ENCODE measurements at regions not wholly inside any gene's neighbourhood (a gene's known extent, or its start where the extent isn't known, plus 50 kb on each side); places are given as distances from the start of the nearest gene placed in this dataset.
"Not testable (repeated sequence)": the region's sequence is repeated elsewhere in the genome, so short reads cannot be mapped to it uniquely, and the experiment has no call there.

- DNase-seq, result no peak
Measured at GRCh38 chr10:3331187-3331586, 158.6 kb upstream of the PITRM1 start.

DNA sequence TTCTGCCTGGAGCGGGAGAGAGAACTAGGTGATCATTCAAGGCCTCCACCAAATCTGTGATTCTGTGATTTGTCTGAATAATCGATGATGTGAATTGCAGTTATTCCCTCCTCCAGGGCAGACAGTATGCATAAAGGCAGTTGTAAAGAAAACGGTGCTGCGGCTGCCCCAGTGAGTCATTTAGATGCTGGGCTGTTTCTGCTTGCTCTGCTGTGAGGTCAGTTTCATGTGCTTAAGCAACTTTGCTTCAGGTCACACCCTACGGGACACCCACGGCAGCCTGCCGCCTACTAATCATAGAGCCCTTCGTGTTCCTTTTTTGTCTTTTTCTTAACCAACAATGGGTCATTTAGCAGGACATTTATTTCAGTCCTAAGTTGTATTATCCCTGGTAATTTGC lies 158.1 kb upstream of the PITRM1 start:
- DNase-seq, result no peak

DNA sequence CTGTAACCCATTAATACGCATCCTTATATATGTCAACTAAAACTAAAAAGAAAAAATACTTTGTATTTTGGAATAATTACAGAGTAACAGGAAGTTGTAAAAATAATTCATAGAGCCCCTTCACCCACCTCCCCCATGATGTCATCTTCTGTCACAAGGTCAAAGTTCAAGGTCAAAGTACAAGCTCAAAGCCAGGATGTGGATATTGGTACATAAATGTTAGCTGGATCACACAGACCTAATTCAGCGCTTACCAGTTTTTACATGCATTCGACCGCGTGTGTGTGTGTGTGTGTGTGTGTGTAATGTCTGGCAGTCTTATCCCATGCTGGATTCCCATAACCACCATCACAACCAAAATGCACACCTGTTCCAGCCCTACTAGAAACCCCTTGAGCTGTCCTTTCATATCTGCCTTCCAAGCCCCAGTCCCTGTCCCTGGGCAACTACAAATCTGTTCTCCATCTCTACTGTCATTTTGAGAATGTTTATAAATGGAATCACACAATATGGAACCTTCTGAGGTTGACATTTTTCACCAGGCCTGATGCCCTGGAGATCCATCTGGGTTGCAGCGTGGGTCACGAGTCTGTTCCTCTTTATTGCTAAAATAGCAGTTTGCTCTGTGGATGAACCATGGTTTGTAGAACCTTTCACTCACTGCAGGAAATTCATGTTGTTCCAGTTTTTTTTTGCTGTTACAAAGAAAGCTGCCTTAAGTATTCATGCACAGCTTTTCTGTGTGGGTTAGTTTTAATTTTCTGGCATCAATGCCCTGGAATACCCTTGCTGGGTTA lies 153.6 kb upstream of the PITRM1 start:
- DNase-seq, result no peak

GRCh38 chr10:3324612-3325038 lies 152.0 kb upstream of the PITRM1 start:
- DNase-seq, result no peak

- no peak for DNase-seq
Measured at GRCh38 chr10:3323865-3324498, 151.4 kb upstream of the PITRM1 start.

GRCh38 chr10:3321123-3321522 lies 148.5 kb upstream of the PITRM1 start:
- no peak for DNase-seq

DNA sequence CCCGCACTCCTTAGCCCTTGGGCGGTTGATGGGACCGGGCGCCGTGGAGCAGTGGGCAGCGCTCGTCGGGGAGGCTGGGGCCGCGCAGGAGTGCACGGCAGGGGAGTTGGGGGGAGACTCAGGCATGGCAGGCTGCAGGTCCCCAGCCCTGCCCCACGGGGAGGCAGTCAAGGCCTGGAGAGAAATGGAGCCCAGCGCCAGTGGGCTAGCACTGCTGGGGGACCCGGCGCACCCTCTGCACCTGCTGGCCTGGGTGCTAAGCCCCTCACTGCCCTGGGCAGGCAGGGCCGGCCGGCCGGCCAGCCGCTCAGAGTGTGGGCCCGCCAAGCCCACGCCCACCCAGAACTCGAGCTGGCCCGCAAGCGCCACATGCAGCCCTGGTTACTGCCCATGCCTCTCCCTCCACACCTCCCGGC lies 147.2 kb upstream of the PITRM1 start:
- DNase-seq, result no peak

DNA sequence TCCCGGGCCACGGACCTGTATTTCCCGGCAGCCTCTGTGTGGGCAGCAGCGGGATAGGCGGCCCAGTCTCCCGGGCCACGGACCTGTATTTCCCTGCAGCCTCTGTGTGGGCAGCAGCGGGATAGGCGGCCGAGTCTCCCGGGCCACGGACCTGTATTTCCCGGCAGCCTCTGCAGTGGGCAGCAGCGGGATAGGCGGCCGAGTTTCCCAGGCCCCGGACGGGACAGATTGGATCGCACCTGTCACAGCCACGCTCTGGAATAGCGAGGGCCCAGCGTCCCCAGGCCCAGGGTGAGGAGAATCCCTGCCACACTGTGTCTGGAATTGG lies 145.9 kb upstream of the PITRM1 start:
- not testable (repeated sequence) for DNase-seq

GRCh38 chr10:3317553-3318479 lies 145.2 kb upstream of the PITRM1 start:
- not testable (repeated sequence) for DNase-seq

GRCh38 chr10:3314445-3315085 lies 142.0 kb upstream of the PITRM1 start:
- DNase-seq, result not testable (repeated sequence)

DNA sequence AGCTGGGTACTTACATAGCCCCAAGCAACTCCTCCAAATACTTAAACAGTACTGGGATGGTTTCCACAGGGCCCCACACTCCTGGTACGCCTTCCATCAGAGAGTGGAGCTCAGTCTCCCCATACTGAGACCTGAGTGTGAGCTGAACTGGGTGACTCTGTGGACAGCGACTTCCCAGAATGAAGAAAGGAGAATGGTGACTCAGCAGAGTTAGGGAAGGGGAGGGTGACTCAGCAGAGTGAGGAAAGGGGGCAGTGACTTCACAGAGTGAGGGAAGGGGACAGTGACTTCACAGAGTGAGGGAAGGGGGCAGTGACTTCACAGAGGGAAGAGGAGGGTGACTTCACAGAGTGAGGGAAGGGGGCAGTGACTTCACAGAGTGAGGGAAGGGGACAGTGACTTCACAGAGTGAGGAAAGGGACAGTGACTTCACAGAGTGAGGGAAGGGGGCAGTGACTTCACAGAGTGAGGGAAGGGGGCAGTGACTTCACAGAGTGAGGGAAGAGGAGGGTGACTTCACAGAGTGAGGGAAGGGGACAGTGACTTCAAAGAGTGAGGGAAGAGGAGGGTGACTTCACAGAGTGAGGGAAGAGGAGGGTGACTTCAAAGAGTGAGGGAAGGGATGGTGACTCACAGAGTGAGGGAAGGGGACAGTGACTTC lies 141.3 kb upstream of the PITRM1 start:
- not testable (repeated sequence) for DNase-seq

DNA sequence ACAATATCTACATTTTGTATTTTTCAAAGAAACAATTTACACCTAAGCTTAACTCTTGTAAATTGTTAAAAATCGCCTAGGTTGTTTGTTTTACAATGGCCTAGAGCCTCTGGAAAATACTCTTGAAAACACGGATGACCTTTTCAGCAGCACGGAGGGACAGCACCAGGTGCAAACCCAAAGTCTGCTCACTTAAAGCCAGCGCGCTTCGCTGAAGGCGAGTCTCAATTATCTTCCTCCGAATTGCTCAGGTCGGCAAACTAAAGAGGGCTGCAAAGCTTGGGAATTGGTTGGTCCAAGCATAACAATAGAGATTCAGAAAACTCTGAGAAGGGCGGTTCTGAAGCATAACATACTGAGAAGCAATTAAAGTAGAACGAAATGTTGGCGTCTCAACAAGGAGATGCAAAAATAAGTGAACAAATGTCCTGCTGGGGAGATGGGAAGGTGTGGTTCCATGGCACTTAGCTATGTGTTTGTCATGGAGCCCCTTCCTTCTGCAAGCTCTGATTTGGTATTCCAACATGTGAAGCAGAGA lies 139.9 kb upstream of the PITRM1 start:
- DNase-seq, result no peak

DNA sequence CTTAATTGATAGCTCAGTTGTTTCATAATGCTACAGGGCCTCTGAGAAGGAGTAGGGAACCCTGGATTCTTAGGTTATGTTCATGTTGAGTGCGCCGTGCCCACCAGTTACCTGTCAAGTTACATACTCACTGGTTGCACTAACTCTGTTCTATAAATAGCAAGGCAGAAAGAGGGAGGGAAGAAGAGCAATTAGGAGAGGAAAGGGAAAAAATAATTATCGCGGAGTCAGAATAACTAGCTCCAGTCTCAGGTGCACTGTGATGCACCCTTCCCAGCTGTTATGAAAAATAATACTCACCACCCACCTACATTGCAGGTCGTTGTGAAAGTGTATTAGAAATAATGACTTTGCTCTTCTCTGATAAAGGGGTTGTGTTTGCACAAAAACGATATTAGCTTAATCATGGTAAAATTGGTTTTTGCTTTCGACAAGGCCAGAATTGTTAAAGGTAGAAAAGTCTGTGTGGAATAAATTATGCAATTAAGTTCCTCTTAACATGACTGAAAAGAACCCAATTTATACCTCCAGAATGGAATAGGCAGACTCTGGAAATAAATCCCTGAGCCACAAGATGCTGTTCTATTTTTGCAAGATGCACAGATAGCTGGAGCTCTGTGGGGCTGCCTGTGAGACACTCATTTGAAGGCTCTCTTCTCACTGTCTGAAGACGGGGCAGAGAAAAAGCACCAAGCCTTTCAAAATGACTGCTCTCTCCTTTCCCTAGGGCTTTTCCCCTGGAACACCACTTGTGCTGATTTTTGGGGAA lies 137.6 kb upstream of the PITRM1 start:
- no peak for DNase-seq

GRCh38 chr10:3306050-3306449 lies 133.5 kb upstream of the PITRM1 start:
- DNase-seq, result no peak

DNA sequence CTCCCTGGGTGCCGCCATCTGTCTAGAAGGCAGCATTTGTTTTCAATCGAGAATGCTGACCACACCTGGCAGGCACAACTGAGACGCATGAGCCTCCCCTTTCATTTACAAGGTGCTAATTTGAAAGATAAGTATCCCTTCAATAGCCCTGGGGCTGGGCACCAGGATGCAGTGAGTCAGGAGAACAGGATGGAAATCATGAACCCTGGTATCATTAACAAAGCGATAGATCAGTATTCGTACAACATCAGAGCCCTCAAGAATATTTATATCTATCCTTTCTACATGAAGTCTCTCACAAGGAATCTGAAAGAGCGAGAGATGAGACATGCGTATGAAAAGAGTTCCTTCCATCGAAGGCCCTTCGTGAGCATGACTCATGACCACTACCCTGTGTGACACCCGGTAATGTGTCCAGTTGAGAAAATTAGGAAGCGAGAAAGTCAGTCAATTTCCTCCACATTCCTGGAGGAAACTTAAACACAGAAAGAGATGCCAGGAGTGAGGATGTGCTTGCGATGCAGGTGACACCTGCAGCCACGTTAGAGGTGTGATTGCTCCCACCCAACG lies 123.1 kb upstream of the PITRM1 start:
- DNase-seq, result no peak

- DNase-seq, result no peak
Measured at GRCh38 chr10:3294919-3295581, 122.5 kb upstream of the PITRM1 start.

GRCh38 chr10:3293581-3294431 lies 121.2 kb upstream of the PITRM1 start:
- no peak for DNase-seq

DNA sequence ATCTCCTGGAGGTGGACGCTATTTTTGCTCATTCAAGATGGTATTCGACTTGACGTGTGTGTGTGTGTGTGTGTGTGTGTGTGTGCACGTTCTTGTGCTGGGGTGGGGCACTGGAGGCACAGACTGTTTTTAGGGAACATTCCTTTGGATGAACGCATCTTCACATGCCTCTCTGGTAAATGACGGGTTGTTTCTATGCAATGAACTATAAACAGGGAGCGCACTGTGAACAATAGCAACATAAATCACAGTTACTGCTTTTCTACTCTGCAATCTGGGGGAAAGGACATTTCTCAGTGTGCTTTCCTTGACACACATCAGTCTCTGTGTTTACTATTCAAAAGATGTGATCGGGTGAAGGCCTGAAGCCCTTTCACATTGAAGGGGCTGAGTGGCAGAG lies 120.1 kb upstream of the PITRM1 start:
- DNase-seq, result no peak

DNA sequence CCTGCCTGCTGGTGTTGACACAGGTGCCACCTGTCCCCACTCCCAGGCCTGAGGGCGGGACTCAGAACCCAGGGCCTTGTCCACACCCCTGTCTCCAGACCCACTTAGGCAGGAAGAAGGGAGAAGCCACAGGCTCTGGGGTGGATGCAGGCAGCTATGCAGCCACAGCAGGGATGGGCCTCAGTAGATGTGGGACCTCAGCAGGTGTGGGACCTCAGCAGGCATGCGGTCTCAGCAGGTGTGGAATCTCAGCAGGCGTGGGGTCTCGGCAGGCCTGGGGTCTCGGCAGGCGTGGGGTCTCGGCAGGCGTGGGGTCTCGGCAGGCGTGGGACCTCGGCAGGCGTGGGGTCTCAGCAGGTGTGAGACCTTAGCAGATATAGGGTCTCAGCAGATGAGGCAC lies 118.0 kb upstream of the PITRM1 start:
- DNase-seq, result no peak

Data from activated CD8-positive, alpha-beta memory T cell treated with anti-CD3 and anti-CD28 coated beads, Interleukin-2, amount 50 U/mL, for 48 hours (primary cell).